ENCODE measurements at regions not wholly inside any gene's neighbourhood (a gene's known extent, or its start where the extent isn't known, plus 50 kb on each side); places are given as distances from the start of the nearest gene placed in this dataset.

DNA sequence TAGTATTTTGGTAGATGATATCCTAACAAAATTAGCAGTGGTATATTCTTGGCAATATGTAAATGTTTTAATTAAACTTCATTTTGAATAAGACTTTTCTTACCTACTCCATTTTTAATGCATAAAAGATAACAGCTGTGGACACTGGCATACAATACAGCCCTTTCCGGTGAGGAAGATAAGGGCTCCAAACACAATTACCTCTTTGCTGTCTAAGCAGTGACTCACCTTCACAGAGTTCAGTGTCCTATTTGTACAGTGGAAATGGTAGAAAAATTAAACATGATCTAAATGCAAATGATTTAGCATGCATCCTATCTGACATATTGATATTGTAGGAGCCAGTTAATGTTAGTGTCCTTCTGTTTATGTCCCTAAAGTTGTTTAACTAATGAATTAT is 969.4 kb downstream of the PLOD2 start:
- Mint-ChIP-seq H3K9me3 (no peaks in the 10 kb centered on the region), H3K27me3 (ENCODE audit: low read depth) (no peaks in the 10 kb centered on the region), H3K4me1 (peaks cover 8% of the 10 kb centered on the region in 2 experiments), H3K27ac (no peak overlapping the region), H3K36me3 (ENCODE audit: insufficient read depth in 1 of 3, low read depth in 3 of 3) (no peaks in the 10 kb centered on the region), H3K4me3 (no peak overlapping the region)
- Histone ChIP-seq H3K23me2 (ENCODE audit: insufficient read length, low read depth, low read length, poor library complexity, severe bottlenecking) (no peaks in the 10 kb centered on the region), H3K79me2 (ENCODE audit: insufficient read depth, low read length) (no peaks in the 10 kb centered on the region), H2BK5ac (ENCODE audit: insufficient read length, low read length) (no peak overlapping the region), H3K79me1 (ENCODE audit: insufficient read depth, low read depth, low read length, poor library complexity, severe bottlenecking) (no peaks in the 10 kb centered on the region), H3T11ph (ENCODE audit: low read length) (no peak overlapping the region), H2BK120ac (ENCODE audit: low read depth, low read length, poor library complexity, severe bottlenecking) (no peak overlapping the region), H4K20me1 (ENCODE audit: control insufficient read depth, insufficient read depth, insufficient read length) (no peaks in the 10 kb centered on the region), H2BK12ac (ENCODE audit: insufficient read length, low read depth, low read length) (no peak overlapping the region), H4K8ac (replicated peaks; ENCODE audit: insufficient read length, low read depth, low read length) (no peak overlapping the region), H3K23ac (ENCODE audit: insufficient read length, low read depth, low read length) (no peak overlapping the region), H4K91ac (ENCODE audit: insufficient read length, low read depth, low read length) (no peak overlapping the region), H2BK15ac (ENCODE audit: low read depth, low read length) (no peak overlapping the region), H3K4me2 (ENCODE audit: insufficient read depth, insufficient read length, low read length) (no peak overlapping the region), H3K4me1 (ENCODE audit: insufficient read depth, low read length) (peaks cover 6% of the 10 kb centered on the region; the same call in 1 of the 2 replicates), H3K27ac (ENCODE audit: insufficient read length, low read depth, low read length) (no peak overlapping the region), H3K56ac (ENCODE audit: insufficient read length, low read depth, low read length) (no peak overlapping the region), H3K9me3 (ENCODE audit: control insufficient read depth, low read depth, low read length) (no peaks in the 10 kb centered on the region), H3K18ac (ENCODE audit: insufficient read length, low read depth, low read length) (no peak overlapping the region), H2AFZ (ENCODE audit: low read length) (no peak overlapping the region), H2BK20ac (ENCODE audit: low read depth, low read length, poor library complexity, severe bottlenecking) (no peak overlapping the region), H3K4ac (ENCODE audit: low read depth, low read length) (no peak overlapping the region), H2AK5ac (ENCODE audit: insufficient read length, low read length) (no peak overlapping the region), H3K9ac (ENCODE audit: extremely low read depth, insufficient read length, low read length) (no peak overlapping the region), H3K14ac (ENCODE audit: insufficient read depth, low read length) (no peak overlapping the region), H4K5ac (ENCODE audit: insufficient read length, low read depth, low read length) (no peak overlapping the region), H3K27me3 (ENCODE audit: insufficient read depth, low read length) (no peaks in the 10 kb centered on the region)
- TF ChIP-seq CTCF (conservative IDR thresholded peaks at IDR 0.05) = no peak
- no peak for DNase-seq
- no CpG with 5 or more reads among the region's 1 CpG for WGBS (ENCODE audit: extremely low coverage, insufficient read length, low lambda C conversion rate)

Data from H9 (cell line).